Caco-2 (cell line): ENCODE measurements at regions not wholly inside any gene's neighbourhood (a gene's known extent, or its start where the extent isn't known, plus 50 kb on each side); places are given as distances from the start of the nearest gene placed in this dataset.

Experiments
- BruUV-seq: library from RNA; stranded (reverse); fragments of 400-500 nt; replicated peaks from 2 replicates; lab custom pipeline; 2021; lab: Mats Ljungman, UMichigan
- CTCF ChIA-PET: fragments of 300-600 bp; sonication (Branson Sonifier 250); formaldehyde crosslinking; loops from one replicate; lab custom pipeline; 2022; ENCODE audit warnings: antibody characterized with exemption; lab: Charles Lee
- POLR2A ChIA-PET: fragments of 300-600 bp; sonication (Branson Sonifier 250); formaldehyde crosslinking; loops from one replicate; lab custom pipeline; 2022; ENCODE audit warnings: antibody characterized with exemption; lab: Charles Lee
- DNase-seq, 2 experiments: peaks; one replicate each; pipeline versions ENCODE4 v3.0.0 to v3.0.0-alpha.2; 2020 to 2022
- H3K27me3 ChIP-seq: replicated peaks from 2 replicates; pipeline ENCODE4 v1.6.0; 2011; ENCODE audit warnings: low read length; ENCODE audit not compliant: control insufficient read depth, insufficient read depth
- H3K36me3 ChIP-seq: 2 replicates; pipeline ENCODE4 v1.5.1; 2011; ENCODE audit warnings: low read length; ENCODE audit not compliant: control insufficient read depth, insufficient read depth
- H3K4me1 ChIP-seq: fragments of 250-450 bp; sonication (Bioruptor Pico); 2 replicates; pipeline ENCODE4 v1.5.1; 2020; ENCODE audit warnings: mild to moderate bottlenecking
- H3K4me3 ChIP-seq: 2 replicates; pipeline ENCODE4 v1.5.1; 2011; ENCODE audit warnings: low read depth, mild to moderate bottlenecking, control low read depth, low read length
- H3K9me3 ChIP-seq: fragments of 250-450 bp; sonication (Bioruptor Pico); 2 replicates; pipeline ENCODE4 v1.5.1; 2020; ENCODE audit warnings: mild to moderate bottlenecking, moderate library complexity
- H3K27ac Mint-ChIP-seq: one replicate; pipeline ENCODE4 v1.8.0; 2022; ENCODE audit warnings: mixed read lengths; ENCODE audit not compliant: unreplicated experiment
- H3K27me3 Mint-ChIP-seq: one replicate; pipeline ENCODE4 v1.8.0; 2022; ENCODE audit warnings: mixed read lengths; ENCODE audit not compliant: insufficient read depth, unreplicated experiment
- H3K36me3 Mint-ChIP-seq: one replicate; pipeline ENCODE4 v1.8.0; 2022; ENCODE audit warnings: mild to moderate bottlenecking, mixed read lengths; ENCODE audit not compliant: insufficient read depth, unreplicated experiment
- H3K4me1 Mint-ChIP-seq: one replicate; pipeline ENCODE4 v1.8.0; 2022; ENCODE audit warnings: low read depth, mixed read lengths; ENCODE audit not compliant: unreplicated experiment
- H3K4me3 Mint-ChIP-seq: one replicate; pipeline ENCODE4 v1.8.0; 2022; ENCODE audit warnings: mild to moderate bottlenecking, moderate library complexity, mixed read lengths; ENCODE audit not compliant: unreplicated experiment
- H3K9me3 Mint-ChIP-seq: one replicate; pipeline ENCODE4 v1.8.0; 2022; ENCODE audit warnings: mixed read lengths; ENCODE audit not compliant: unreplicated experiment
- intact Hi-C: fragments of 100-400 bp; cut with micrococcal nuclease; formaldehyde crosslinking; loops from one replicate; pipeline ENCODE4 v1.10.0; 2022; ENCODE audit not compliant: unreplicated experiment
- TF ChIP-seq, protein P1 (sequence below), 2 experiments: fragments of 200-600 bp in 1 of 2; IDR thresholded peaks; 1 replicate in 1 of 2; 2 replicates in 1 of 2; pipeline versions ENCODE4 v1.5.1 to v1.8.0; 2011 to 2022; ENCODE audit warnings: antibody characterized with exemption in 1 of 2, control low read depth in 1 of 2, inconsistent platforms in 1 of 2, low read depth in 1 of 2, low read length in 1 of 2, mild to moderate bottlenecking in 1 of 2, moderate library complexity in 1 of 2; ENCODE audit not compliant: insufficient read depth in 1 of 2, severe bottlenecking in 1 of 2, unreplicated experiment in 1 of 2

DNA sequence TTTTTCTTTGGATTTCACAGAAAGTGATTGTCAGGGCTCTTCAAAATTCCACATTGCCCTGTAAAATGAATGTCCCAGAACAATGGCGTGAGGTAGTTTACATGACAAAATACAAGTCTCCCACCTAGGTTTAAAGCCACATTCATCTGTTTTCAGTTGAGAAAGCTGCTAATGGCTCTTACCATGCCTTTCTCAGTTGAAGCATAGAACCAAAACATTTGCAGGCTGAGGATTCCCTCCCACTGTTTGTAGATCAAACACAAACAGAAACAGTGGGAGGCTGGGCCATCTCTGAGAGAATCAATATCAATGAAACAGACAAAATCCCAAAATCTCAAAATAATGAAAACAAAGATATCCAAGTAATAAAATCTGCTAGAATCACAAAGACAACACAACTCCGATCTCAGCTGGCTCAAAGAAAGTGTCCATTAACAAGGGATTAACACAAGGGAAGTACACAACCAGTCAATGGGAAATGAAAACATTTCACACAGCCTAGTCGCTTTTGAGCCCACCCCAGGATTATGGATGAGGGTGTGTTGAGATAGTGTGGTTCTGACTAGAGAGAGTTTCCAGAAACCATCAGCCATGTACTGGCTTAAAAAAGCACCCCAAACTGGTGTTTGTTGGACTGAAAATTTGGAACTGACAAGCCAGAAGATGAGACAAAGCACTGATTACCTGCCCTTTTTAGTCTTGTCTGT, 54.5 kb upstream of the TMEM260 start:
- no peak overlapping the region for H3K4me3 ChIP-seq
- TF ChIP-seq, protein P1, sequence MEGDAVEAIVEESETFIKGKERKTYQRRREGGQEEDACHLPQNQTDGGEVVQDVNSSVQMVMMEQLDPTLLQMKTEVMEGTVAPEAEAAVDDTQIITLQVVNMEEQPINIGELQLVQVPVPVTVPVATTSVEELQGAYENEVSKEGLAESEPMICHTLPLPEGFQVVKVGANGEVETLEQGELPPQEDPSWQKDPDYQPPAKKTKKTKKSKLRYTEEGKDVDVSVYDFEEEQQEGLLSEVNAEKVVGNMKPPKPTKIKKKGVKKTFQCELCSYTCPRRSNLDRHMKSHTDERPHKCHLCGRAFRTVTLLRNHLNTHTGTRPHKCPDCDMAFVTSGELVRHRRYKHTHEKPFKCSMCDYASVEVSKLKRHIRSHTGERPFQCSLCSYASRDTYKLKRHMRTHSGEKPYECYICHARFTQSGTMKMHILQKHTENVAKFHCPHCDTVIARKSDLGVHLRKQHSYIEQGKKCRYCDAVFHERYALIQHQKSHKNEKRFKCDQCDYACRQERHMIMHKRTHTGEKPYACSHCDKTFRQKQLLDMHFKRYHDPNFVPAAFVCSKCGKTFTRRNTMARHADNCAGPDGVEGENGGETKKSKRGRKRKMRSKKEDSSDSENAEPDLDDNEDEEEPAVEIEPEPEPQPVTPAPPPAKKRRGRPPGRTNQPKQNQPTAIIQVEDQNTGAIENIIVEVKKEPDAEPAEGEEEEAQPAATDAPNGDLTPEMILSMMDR (IDR thresholded peaks at IDR 0.05; ENCODE audit: insufficient read depth in 1 of 2, low read depth in 1 of 2, low read length in 1 of 2, severe bottlenecking in 1 of 2, unreplicated experiment in 1 of 2): no peak
- Mint-ChIP-seq H3K27ac (no peak overlapping the region), H3K4me1 (no peaks in the 10 kb centered on the region), H3K36me3 (no peaks in the 10 kb centered on the region), H3K9me3 (no peaks in the 10 kb centered on the region), H3K4me3 (no peak overlapping the region), H3K27me3 (peaks cover 3% of the 10 kb centered on the region)
- H3K27me3 ChIP-seq: no peaks in the 10 kb centered on the region
- no peaks in the 10 kb centered on the region for H3K4me1 ChIP-seq
- H3K9me3 ChIP-seq: no peaks in the 10 kb centered on the region
- intact Hi-C loops: no loop called here
- no peaks in the 10 kb centered on the region for H3K36me3 ChIP-seq
- no TSS peak for BruUV-seq
- ChIA-PET POLR2A (no interaction called here), CTCF (interaction anchor here (0.7 to 1.0 kb wide), 2 partner anchors 10 to 373 kb away, joined by 3 to 4 read pairs; no protein-coding TSS in a partner anchor)
- DNase-seq: no peak

- Histone ChIP-seq H3K4me1 (peaks cover 11% of the 10 kb centered on the region), H3K9me3 (no peaks in the 10 kb centered on the region), H3K36me3 (no peaks in the 10 kb centered on the region), H3K27me3 (no peaks in the 10 kb centered on the region), H3K4me3 (no peak overlapping the region)
- no TSS peak for BruUV-seq
- H3K4me1 Mint-ChIP-seq: peaks cover 14% of the 10 kb centered on the region
- no peaks in the 10 kb centered on the region for H3K36me3 Mint-ChIP-seq
- H3K9me3 Mint-ChIP-seq: no peaks in the 10 kb centered on the region
- CTCF ChIA-PET: no interaction called here
- H3K27me3 Mint-ChIP-seq: peaks cover 3% of the 10 kb centered on the region
- no peak overlapping the region for H3K27ac Mint-ChIP-seq
- H3K4me3 Mint-ChIP-seq: no peak overlapping the region
- intact Hi-C loops: no loop called here
- DNase-seq: no peak
- POLR2A ChIA-PET: no interaction called here
- TF ChIP-seq, protein P1 (IDR thresholded peaks at IDR 0.05; ENCODE audit: insufficient read depth in 1 of 2, low read depth in 1 of 2, low read length in 1 of 2, severe bottlenecking in 1 of 2, unreplicated experiment in 1 of 2): no peak
Observed at GRCh38 chr14:56528927-56529326, 50.7 kb upstream of the TMEM260 start.
